ENCODE measurements at regions not wholly inside any gene's neighbourhood (a gene's known extent, or its start where the extent isn't known, plus 50 kb on each side); places are given as distances from the start of the nearest gene placed in this dataset.
"Not testable (repeated sequence)": the region's sequence is repeated elsewhere in the genome, so short reads cannot be mapped to it uniquely, and the experiment has no call there.

DNA sequence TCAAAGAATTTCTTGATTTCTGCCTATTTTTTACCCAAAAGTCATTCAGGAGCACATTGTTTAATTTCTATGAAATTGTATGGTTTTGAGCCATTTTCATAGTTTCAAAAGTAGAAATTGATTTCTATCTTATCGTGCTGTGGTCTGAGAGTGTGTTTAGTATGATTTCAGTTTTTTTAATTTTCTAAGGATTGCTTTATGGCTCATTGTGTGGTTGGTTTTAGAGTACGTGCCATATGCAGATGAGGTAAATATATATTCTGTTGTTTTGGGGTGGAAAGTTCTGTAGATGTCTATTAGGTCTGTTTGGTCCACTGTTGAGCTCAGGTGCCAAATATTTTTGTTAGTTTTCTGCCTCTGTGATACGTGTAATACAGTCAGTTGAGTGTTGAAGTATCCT is 487.1 kb upstream of the CBLB start:
- DNase-seq (ENCODE audit: low read depth in 1 of 2, low spot score in 1 of 2) = no peak
- H3K27ac ChIP-seq (replicated peaks) = no peak overlapping the region
- H3K4me3 ChIP-seq (replicated peaks; ENCODE audit: insufficient read depth, low read length) = no peak overlapping the region
- no peak for TF ChIP-seq CTCF (IDR thresholded peaks at IDR 0.05; ENCODE audit: insufficient read depth, low read length)
- TF ChIP-seq SPI1 (IDR thresholded peaks at IDR 0.05; ENCODE audit: borderline replicate concordance, low read depth) = no peak
- TF ChIP-seq, protein P1, sequence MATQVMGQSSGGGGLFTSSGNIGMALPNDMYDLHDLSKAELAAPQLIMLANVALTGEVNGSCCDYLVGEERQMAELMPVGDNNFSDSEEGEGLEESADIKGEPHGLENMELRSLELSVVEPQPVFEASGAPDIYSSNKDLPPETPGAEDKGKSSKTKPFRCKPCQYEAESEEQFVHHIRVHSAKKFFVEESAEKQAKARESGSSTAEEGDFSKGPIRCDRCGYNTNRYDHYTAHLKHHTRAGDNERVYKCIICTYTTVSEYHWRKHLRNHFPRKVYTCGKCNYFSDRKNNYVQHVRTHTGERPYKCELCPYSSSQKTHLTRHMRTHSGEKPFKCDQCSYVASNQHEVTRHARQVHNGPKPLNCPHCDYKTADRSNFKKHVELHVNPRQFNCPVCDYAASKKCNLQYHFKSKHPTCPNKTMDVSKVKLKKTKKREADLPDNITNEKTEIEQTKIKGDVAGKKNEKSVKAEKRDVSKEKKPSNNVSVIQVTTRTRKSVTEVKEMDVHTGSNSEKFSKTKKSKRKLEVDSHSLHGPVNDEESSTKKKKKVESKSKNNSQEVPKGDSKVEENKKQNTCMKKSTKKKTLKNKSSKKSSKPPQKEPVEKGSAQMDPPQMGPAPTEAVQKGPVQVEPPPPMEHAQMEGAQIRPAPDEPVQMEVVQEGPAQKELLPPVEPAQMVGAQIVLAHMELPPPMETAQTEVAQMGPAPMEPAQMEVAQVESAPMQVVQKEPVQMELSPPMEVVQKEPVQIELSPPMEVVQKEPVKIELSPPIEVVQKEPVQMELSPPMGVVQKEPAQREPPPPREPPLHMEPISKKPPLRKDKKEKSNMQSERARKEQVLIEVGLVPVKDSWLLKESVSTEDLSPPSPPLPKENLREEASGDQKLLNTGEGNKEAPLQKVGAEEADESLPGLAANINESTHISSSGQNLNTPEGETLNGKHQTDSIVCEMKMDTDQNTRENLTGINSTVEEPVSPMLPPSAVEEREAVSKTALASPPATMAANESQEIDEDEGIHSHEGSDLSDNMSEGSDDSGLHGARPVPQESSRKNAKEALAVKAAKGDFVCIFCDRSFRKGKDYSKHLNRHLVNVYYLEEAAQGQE (IDR thresholded peaks at IDR 0.05; ENCODE audit: insufficient replicate concordance, low read depth) = no peak
- TF ChIP-seq POLR2AphosphoS5 (IDR thresholded peaks at IDR 0.05; ENCODE audit: low read depth) = no peak
- no peak for TF ChIP-seq GABPA (IDR thresholded peaks at IDR 0.05; ENCODE audit: low read depth)
- no peaks in the 10 kb centered on the region for H3K27me3 ChIP-seq (ENCODE audit: insufficient read depth, poor library complexity, severe bottlenecking)

GRCh38 chr3:106359692-106360091 is 490.9 kb upstream of the CBLB start:
- no peak overlapping the region for H3K4me3 ChIP-seq (replicated peaks; ENCODE audit: insufficient read depth, low read length)
- no peak overlapping the region for H3K27ac ChIP-seq (replicated peaks)
- TF ChIP-seq CTCF (IDR thresholded peaks at IDR 0.05; ENCODE audit: insufficient read depth, low read length) (no peak), SPI1 (IDR thresholded peaks at IDR 0.05; ENCODE audit: borderline replicate concordance, low read depth) (no peak), POLR2AphosphoS5 (IDR thresholded peaks at IDR 0.05; ENCODE audit: low read depth) (no peak), GABPA (IDR thresholded peaks at IDR 0.05; ENCODE audit: low read depth) (no peak)
- TF ChIP-seq, protein P1 (IDR thresholded peaks at IDR 0.05; ENCODE audit: insufficient replicate concordance, low read depth) = no peak
- no peaks in the 10 kb centered on the region for H3K27me3 ChIP-seq (ENCODE audit: insufficient read depth, poor library complexity, severe bottlenecking)
- no peak for DNase-seq (ENCODE audit: low read depth in 1 of 2, low spot score in 1 of 2)

GRCh38 chr3:106360901-106361300 is 492.1 kb upstream of the CBLB start:
- not testable (repeated sequence) for DNase-seq (ENCODE audit: low read depth in 1 of 2, low spot score in 1 of 2); H3K27ac ChIP-seq (replicated peaks); H3K4me3 ChIP-seq (replicated peaks; ENCODE audit: insufficient read depth, low read length); H3K27me3 ChIP-seq (ENCODE audit: insufficient read depth, poor library complexity, severe bottlenecking)

DNA sequence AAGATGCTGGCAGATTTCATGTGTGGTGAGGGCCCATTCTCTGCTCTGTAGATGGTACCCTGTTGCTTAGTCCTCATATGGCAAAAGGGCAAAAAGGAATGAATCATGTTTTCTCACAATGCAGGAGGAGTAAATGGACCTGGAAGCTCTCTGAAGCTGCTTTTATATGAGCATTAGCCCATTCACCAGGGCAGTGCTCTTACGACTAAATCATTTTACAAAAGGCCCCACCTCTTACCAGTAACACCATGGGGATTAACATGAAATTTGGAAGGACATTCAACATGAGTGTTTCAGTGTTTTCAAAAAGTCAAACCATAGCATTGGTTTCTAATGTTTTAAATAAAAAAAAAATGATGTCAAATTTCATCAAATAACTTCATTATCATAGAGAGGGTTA is 495.7 kb upstream of the CBLB start:
- no peak overlapping the region for H3K4me3 ChIP-seq (replicated peaks; ENCODE audit: insufficient read depth, low read length)
- H3K27me3 ChIP-seq (ENCODE audit: insufficient read depth, poor library complexity, severe bottlenecking) = no peaks in the 10 kb centered on the region
- no peak overlapping the region for H3K27ac ChIP-seq (replicated peaks)
- DNase-seq (ENCODE audit: low read depth in 1 of 2, low spot score in 1 of 2) = no peak
- TF ChIP-seq, protein P1 (IDR thresholded peaks at IDR 0.05; ENCODE audit: insufficient replicate concordance, low read depth) = no peak
- TF ChIP-seq GABPA (IDR thresholded peaks at IDR 0.05; ENCODE audit: low read depth) = no peak
- TF ChIP-seq SPI1 (IDR thresholded peaks at IDR 0.05; ENCODE audit: borderline replicate concordance, low read depth) = no peak
- no peak for TF ChIP-seq CTCF (IDR thresholded peaks at IDR 0.05; ENCODE audit: insufficient read depth, low read length)
- TF ChIP-seq POLR2AphosphoS5 (IDR thresholded peaks at IDR 0.05; ENCODE audit: low read depth) = no peak

Data from HL-60 (cell line).